HG03354 (cell line): ENCODE measurements at regions not wholly inside any gene's neighbourhood (a gene's known extent, or its start where the extent isn't known, plus 50 kb on each side); places are given as distances from the start of the nearest gene placed in this dataset.

Source experiments
- ATAC-seq: cut with Tn5 transposase; IDR thresholded peaks from one replicate; pipeline ENCODE4 v1.9.1; 2021; ENCODE audit warnings: mild to moderate bottlenecking; ENCODE audit not compliant: unreplicated experiment, poor library complexity, severe bottlenecking

GRCh38 chr5:98069876-98070512 lies 703.5 kb upstream of the RGMB start:
- ATAC-seq = peak; percentile 74

GRCh38 chr5:98072921-98073320 lies 700.5 kb upstream of the RGMB start:
- ATAC-seq = no peak

GRCh38 chr5:98076501-98076900 lies 697.0 kb upstream of the RGMB start:
- no peak for ATAC-seq

- peak; percentile 73 for ATAC-seq
These were observed 687.9 kb upstream of the RGMB start for GRCh38 chr5:98085593-98085992.

GRCh38 chr5:98095072-98095471 lies 678.4 kb upstream of the RGMB start:
- peak; percentile 42 for ATAC-seq

- no peak for ATAC-seq
These were observed 677.3 kb upstream of the RGMB start for GRCh38 chr5:98096155-98096554.

GRCh38 chr5:98099448-98100105 lies 673.9 kb upstream of the RGMB start:
- ATAC-seq = no peak

GRCh38 chr5:98101131-98101530 lies 672.3 kb upstream of the RGMB start:
- no peak for ATAC-seq

- ATAC-seq = no peak
These were observed 670.5 kb upstream of the RGMB start for GRCh38 chr5:98102936-98103335.

- no peak for ATAC-seq
These were observed 669.7 kb upstream of the RGMB start for GRCh38 chr5:98103807-98104206.

GRCh38 chr5:98104454-98105188 lies 668.8 kb upstream of the RGMB start:
- no peak for ATAC-seq

- ATAC-seq = no peak
These were observed 667.8 kb upstream of the RGMB start for GRCh38 chr5:98105681-98106080.

GRCh38 chr5:98106116-98107031 lies 667.1 kb upstream of the RGMB start:
- ATAC-seq = no peak

GRCh38 chr5:98108497-98108896 lies 665.0 kb upstream of the RGMB start:
- ATAC-seq = no peak

- no peak for ATAC-seq
These were observed 663.9 kb upstream of the RGMB start for GRCh38 chr5:98109561-98110006.

- no peak for ATAC-seq
These were observed 663.2 kb upstream of the RGMB start for GRCh38 chr5:98110282-98110691.

GRCh38 chr5:98110791-98111190 lies 662.7 kb upstream of the RGMB start:
- ATAC-seq = no peak

GRCh38 chr5:98111686-98112085 lies 661.8 kb upstream of the RGMB start:
- no peak for ATAC-seq

- ATAC-seq = no peak
These were observed 652.2 kb upstream of the RGMB start for GRCh38 chr5:98121036-98121936.
